Spleen (tissue), 7 donors: ENCODE measurements at regions not wholly inside any gene's neighbourhood (a gene's known extent, or its start where the extent isn't known, plus 50 kb on each side); places are given as distances from the start of the nearest gene placed in this dataset.

ENCODE experiments used
- POLR2A ChIP-seq, 3 donors: fragments of 450-650 bp; IDR thresholded peaks; one replicate each; pipeline ENCODE4 v1.5.1; 2017; ENCODE audit warnings: antibody characterized with exemption in 3 of 3, mild to moderate bottlenecking in 1 of 3
- POLR2AphosphoS5 ChIP-seq, 3 donors: sonication (generic); formaldehyde crosslinking; IDR thresholded peaks; one replicate each; pipeline ENCODE4 v1.5.1; 2017; ENCODE audit warnings: antibody characterized with exemption in 3 of 3
- TF ChIP-seq, protein P1 (sequence below), 11 experiments: fragments of 200-600 bp in 7 of 11; fragments of 450-650 bp in 4 of 11; sonication (generic) in 4 of 11; IDR thresholded peaks in 8 of 11; conservative IDR thresholded peaks in 3 of 11; 1 replicate in 7 of 11; 2 replicates in 4 of 11; pipeline versions ENCODE4 v1.4.0 to v1.8.0; 2016 to 2021; ENCODE audit warnings: antibody characterized with exemption in 11 of 11, inconsistent platforms in 4 of 11, mild to moderate bottlenecking in 1 of 11
- donor health status: DM: no; HTN: no; CAD: no; lungs with moderate emphysema.
- donor health status: DM: no; HTN: no; CAD: no.
- donor health status: DM: no; HTN: no; CAD: no.

GRCh38 chr7:88401009-88401623, 94.4 kb upstream of the STEAP4 start:
- TF ChIP-seq POLR2A (IDR thresholded peaks at IDR 0.05): no peak
- TF ChIP-seq, protein P1, sequence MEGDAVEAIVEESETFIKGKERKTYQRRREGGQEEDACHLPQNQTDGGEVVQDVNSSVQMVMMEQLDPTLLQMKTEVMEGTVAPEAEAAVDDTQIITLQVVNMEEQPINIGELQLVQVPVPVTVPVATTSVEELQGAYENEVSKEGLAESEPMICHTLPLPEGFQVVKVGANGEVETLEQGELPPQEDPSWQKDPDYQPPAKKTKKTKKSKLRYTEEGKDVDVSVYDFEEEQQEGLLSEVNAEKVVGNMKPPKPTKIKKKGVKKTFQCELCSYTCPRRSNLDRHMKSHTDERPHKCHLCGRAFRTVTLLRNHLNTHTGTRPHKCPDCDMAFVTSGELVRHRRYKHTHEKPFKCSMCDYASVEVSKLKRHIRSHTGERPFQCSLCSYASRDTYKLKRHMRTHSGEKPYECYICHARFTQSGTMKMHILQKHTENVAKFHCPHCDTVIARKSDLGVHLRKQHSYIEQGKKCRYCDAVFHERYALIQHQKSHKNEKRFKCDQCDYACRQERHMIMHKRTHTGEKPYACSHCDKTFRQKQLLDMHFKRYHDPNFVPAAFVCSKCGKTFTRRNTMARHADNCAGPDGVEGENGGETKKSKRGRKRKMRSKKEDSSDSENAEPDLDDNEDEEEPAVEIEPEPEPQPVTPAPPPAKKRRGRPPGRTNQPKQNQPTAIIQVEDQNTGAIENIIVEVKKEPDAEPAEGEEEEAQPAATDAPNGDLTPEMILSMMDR (IDR thresholded peaks at IDR 0.05 in 8 of 11, conservative IDR thresholded peaks at IDR 0.05 in 3 of 11): peak in 5 of 11 experiments; percentile 9 to 48 (median 35)
- TF ChIP-seq POLR2AphosphoS5 (IDR thresholded peaks at IDR 0.05): no peak
